ENCODE measurements at regions not wholly inside any gene's neighbourhood (a gene's known extent, or its start where the extent isn't known, plus 50 kb on each side); places are given as distances from the start of the nearest gene placed in this dataset.

GRCh38 chr9:30676651-30677050 lies 1707.8 kb upstream of the ACO1 start:
- TF ChIP-seq, protein P1, sequence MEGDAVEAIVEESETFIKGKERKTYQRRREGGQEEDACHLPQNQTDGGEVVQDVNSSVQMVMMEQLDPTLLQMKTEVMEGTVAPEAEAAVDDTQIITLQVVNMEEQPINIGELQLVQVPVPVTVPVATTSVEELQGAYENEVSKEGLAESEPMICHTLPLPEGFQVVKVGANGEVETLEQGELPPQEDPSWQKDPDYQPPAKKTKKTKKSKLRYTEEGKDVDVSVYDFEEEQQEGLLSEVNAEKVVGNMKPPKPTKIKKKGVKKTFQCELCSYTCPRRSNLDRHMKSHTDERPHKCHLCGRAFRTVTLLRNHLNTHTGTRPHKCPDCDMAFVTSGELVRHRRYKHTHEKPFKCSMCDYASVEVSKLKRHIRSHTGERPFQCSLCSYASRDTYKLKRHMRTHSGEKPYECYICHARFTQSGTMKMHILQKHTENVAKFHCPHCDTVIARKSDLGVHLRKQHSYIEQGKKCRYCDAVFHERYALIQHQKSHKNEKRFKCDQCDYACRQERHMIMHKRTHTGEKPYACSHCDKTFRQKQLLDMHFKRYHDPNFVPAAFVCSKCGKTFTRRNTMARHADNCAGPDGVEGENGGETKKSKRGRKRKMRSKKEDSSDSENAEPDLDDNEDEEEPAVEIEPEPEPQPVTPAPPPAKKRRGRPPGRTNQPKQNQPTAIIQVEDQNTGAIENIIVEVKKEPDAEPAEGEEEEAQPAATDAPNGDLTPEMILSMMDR (IDR thresholded peaks at IDR 0.05; ENCODE audit: low read depth, low read length), result no peak
- DNase-seq (ENCODE audit: extremely low read depth, low read depth), result no peak

DNA sequence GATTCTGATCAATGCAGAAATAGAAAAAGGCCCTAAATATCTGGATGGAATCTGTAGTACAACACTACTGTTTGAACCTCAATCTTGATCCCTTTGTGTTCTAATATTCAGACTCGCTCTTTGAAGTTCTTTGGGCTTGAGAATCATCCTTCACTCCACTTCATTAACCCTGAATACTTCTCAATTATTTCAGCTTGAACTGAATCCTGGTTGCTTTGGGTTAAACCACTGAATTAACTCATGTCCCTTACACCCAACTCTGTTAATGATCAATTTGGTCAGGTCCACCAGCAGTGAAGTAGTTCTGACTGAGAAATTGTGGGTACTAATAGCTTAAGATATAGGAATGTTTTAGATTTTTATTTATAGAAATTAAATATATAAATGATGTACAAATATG lies 1707.2 kb upstream of the ACO1 start:
- no peak for DNase-seq (ENCODE audit: extremely low read depth, low read depth)
- TF ChIP-seq, protein P1 (IDR thresholded peaks at IDR 0.05; ENCODE audit: low read depth, low read length), result no peak

DNA sequence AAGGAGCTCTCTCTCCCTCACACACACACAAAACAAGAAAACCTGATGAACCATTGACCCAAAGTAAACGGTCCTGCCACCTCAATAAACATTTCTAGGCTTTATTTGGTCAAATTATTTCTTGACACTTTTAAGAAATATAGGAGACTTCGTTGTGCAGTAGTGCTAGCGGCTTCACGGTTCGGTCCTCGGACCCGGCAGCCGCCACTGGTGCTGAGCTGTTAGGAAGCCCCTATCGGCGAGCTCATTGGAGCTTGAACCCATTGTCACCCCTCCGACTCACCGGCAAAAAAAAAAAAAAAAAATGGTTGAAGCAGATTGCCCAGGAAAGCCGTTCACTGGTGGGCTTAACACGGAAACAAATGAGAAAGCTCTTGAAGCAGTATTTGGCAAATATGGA lies 1695.6 kb upstream of the ACO1 start:
- DNase-seq (ENCODE audit: extremely low read depth, low read depth), result no peak
- TF ChIP-seq, protein P1 (IDR thresholded peaks at IDR 0.05; ENCODE audit: low read depth, low read length), result no peak

DNA sequence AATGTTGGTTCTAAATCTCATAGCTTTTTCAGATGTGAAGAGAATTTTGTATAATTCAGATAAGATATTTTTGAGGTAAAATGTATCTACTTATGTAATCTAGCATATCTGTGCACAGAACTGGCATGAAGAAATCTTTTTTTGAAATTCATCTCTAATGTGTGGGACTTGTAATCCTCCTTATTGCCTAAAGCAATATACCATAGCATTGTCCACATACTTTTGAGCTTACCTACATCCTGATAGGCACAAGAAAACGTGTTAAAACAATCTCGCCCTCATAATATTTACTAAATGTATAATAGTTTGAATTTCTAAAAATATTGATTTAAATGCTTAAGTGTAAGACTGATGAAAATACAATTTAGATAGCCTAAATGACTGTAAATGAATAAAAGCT lies 1686.5 kb upstream of the ACO1 start:
- TF ChIP-seq, protein P1 (IDR thresholded peaks at IDR 0.05; ENCODE audit: low read depth, low read length), result no peak
- no peak for DNase-seq (ENCODE audit: extremely low read depth, low read depth)

DNA sequence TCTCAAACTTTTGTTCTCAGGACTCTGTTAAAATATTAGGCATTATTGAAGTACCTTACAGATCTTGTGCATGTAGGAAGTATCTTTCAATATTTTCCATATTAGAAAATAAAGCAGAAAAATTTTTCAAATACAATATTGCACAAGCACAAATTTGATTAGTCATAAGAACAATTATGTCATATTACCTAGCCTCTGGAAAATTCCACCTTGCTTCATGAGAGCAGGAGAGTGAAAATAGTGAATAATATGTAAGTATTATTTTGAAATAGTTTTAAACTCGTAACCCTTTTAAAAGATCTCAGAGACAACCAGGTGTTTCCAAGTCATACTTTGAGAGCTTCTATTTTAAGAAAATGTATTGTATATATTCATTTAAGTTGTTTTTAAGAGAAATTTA lies 1672.9 kb upstream of the ACO1 start:
- DNase-seq (ENCODE audit: extremely low read depth, low read depth), result no peak
- TF ChIP-seq, protein P1 (IDR thresholded peaks at IDR 0.05; ENCODE audit: low read depth, low read length), result no peak

DNA sequence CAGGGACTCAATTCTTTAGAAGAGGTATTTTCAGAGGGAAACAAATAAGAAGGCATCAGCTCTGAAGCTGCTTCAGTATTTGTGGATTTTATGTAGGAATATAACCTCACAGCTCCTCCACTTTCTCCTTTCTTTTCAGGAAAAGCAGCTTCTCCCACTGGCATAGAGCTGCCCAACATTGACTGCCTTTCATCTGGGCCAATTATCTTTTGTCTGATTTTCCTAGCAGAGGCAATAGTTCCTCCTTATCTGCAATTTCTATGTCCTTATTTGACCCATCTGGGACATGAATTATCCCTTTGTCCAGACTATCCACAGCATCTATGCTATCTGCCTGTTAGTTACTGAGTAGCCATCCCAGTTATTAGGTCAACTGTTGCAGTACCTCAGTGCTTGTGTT lies 1671.2 kb upstream of the ACO1 start:
- DNase-seq (ENCODE audit: extremely low read depth, low read depth), result no peak
- TF ChIP-seq, protein P1 (IDR thresholded peaks at IDR 0.05; ENCODE audit: low read depth, low read length), result no peak

- TF ChIP-seq, protein P1 (IDR thresholded peaks at IDR 0.05; ENCODE audit: low read depth, low read length), result no peak
- DNase-seq (ENCODE audit: extremely low read depth, low read depth), result no peak
Measured at GRCh38 chr9:30714389-30714788, 1670.1 kb upstream of the ACO1 start.

Measured in AG09319 (cell line).